ENCODE measurements at regions not wholly inside any gene's neighbourhood (a gene's known extent, or its start where the extent isn't known, plus 50 kb on each side); places are given as distances from the start of the nearest gene placed in this dataset.

DNA sequence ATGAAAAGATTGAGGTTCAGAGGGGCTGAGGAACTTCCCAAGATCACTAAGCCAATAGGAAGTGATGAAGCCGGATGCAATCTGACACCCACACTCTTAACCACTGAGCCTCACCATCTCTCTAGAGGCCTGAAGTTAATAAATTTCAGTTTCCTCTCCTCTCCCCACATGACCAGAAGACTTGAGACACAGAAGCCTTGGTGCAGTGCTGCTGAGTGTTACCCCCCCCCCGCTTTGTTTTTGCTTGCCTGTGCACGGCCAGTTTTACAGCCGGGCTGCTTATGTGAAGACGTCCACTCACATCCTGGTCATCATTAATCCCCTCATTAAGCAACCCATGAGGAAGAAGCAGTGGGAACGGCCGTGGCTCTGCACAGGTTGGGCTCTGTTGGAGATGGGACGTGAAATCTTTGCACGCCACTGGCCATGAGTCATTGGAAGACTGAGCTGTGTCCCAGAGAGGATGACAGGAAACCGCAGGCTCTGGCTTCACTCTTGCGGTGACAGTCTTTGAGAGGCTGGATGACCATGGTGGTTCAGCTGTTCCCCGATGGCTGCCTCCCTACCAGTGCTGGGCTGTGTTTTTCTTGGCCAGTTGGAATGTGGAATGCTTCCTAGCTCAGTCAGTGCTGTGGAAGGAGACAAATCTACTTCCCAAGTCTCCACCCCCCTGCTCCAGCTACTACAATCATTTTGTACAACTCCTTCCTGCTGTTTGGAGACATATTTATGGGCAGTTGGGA, 232.6 kb upstream of the LRTM1 start:
- H3K27ac ChIP-seq, result no peak overlapping the region
- no peaks in the 10 kb centered on the region for H3K36me3 ChIP-seq
- TF ChIP-seq CTCF (IDR thresholded peaks at IDR 0.05), result no peak
- H3K4me1 ChIP-seq, result no peaks in the 10 kb centered on the region
- no peaks in the 10 kb centered on the region for H3K27me3 ChIP-seq
- H3K4me3 ChIP-seq, result no peak overlapping the region
- H3K9me3 ChIP-seq, result no peaks in the 10 kb centered on the region
- peak; percentile 76 for DNase-seq (ENCODE audit: low spot score)

DNA sequence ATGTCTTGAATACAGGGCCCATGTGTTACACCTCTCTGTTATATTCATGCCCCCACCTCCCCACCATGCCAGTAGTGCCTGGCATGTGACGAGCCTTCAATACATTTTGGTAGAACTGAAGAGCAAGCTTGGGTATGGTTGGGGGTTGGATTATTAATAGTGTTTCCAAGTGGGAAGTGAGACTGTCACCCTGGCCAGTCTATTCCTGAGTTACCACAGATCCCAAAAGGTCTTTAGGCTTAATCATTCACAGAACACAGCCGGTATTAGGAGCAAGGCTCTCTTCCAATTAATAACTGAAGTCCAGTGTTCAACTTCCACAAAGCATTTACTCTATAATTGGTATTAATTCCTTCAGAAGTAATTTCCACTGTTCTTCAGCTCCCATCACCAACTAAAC, 231.9 kb upstream of the LRTM1 start:
- no peaks in the 10 kb centered on the region for H3K36me3 ChIP-seq
- H3K4me1 ChIP-seq, result no peaks in the 10 kb centered on the region
- DNase-seq (ENCODE audit: low spot score), result no peak
- H3K27me3 ChIP-seq, result no peaks in the 10 kb centered on the region
- H3K4me3 ChIP-seq, result no peak overlapping the region
- no peak overlapping the region for H3K27ac ChIP-seq
- TF ChIP-seq CTCF (IDR thresholded peaks at IDR 0.05), result no peak
- no peaks in the 10 kb centered on the region for H3K9me3 ChIP-seq

DNA sequence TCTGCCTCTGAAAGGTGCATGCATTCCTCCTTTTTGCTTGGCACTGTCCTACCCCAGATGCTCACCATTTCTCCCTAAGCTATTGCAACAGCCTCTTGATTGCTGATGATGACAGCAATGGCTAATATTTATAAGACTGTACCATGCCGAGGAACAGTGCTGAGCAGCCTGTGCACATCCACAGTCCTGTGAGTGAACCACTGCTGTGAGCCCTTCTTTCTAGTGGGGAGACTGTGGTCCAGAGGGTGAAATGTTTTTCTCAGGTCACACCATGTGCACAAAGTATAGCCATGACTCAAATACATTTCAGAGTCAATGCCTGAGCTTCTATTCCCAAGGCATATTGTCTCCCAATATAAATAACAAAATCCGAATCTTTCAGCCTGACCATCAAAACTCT, 231.2 kb upstream of the LRTM1 start:
- TF ChIP-seq CTCF (IDR thresholded peaks at IDR 0.05), result no peak
- Histone ChIP-seq H3K27ac (no peak overlapping the region), H3K4me1 (no peaks in the 10 kb centered on the region), H3K4me3 (no peak overlapping the region), H3K36me3 (no peaks in the 10 kb centered on the region), H3K9me3 (no peaks in the 10 kb centered on the region), H3K27me3 (no peaks in the 10 kb centered on the region)
- DNase-seq (ENCODE audit: low spot score), result no peak

DNA sequence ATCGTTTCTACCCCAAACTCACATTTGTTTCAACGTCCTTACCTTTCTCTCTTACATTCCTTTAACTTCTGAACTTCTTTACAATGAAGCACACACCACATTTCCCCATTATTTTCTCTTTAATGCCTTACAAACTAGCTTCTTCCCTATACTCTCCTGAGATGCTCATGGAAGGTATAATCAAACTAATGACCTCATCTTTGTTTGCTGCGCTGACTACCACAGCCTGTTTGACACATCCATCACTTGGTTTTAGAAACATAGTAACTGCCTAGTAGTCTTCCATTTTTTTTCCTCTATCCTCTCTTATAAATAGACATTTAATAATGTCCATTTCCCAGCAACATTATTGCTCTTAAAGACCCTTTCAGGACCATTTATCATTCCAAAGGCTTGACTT, 230.5 kb upstream of the LRTM1 start:
- H3K27ac ChIP-seq, result no peak overlapping the region
- no peaks in the 10 kb centered on the region for H3K4me1 ChIP-seq
- no peak for DNase-seq (ENCODE audit: low spot score)
- TF ChIP-seq CTCF (IDR thresholded peaks at IDR 0.05), result no peak
- H3K4me3 ChIP-seq, result no peak overlapping the region
- H3K27me3 ChIP-seq, result no peaks in the 10 kb centered on the region
- H3K36me3 ChIP-seq, result no peaks in the 10 kb centered on the region
- H3K9me3 ChIP-seq, result no peaks in the 10 kb centered on the region

DNA sequence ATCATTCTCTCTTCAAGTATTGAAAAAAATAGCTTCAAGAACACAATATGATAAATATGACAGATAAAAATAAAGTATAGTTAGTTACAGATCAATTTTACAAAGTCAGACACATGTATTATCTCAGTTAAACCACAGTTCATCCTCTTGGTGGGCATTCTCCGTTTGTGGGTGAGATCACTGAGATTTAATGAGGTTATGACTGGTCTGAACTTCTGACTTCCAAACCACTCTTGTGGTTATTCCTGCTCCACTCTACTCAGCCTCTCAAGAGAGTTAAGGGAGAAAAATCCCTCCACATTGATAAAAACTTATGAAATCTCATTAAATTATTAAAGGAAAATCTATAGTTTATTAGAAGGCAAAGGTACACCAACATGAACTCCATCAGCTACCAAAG, 229.9 kb upstream of the LRTM1 start:
- H3K27me3 ChIP-seq, result no peaks in the 10 kb centered on the region
- H3K4me1 ChIP-seq, result no peaks in the 10 kb centered on the region
- H3K4me3 ChIP-seq, result no peak overlapping the region
- no peaks in the 10 kb centered on the region for H3K36me3 ChIP-seq
- H3K9me3 ChIP-seq, result no peaks in the 10 kb centered on the region
- H3K27ac ChIP-seq, result no peak overlapping the region
- DNase-seq (ENCODE audit: low spot score), result no peak
- no peak for TF ChIP-seq CTCF (IDR thresholded peaks at IDR 0.05)

Measured in right atrium auricular region (tissue), 2 donors.